Neuronal stem cell (in vitro differentiated cells): ENCODE measurements at regions not wholly inside any gene's neighbourhood (a gene's known extent, or its start where the extent isn't known, plus 50 kb on each side); places are given as distances from the start of the nearest gene placed in this dataset.

Experiments
- DNase-seq: peaks from one replicate; pipeline ENCODE4 v3.0.0-alpha.2; 2013; ENCODE audit warnings: low spot score
- H2AFZ ChIP-seq: one replicate; pipeline ENCODE4 v1.6.1; 2013; ENCODE audit warnings: mild to moderate bottlenecking, low read length, inconsistent platforms
- H2AK5ac ChIP-seq: 2 replicates; pipeline ENCODE4 v1.6.1; 2013; ENCODE audit warnings: low read depth, mild to moderate bottlenecking, inconsistent platforms, low read length, moderate library complexity, mixed read lengths
- H2BK120ac ChIP-seq: 2 replicates; pipeline ENCODE4 v1.6.1; 2013; ENCODE audit warnings: low read depth, mild to moderate bottlenecking, inconsistent platforms, low read length, moderate library complexity, mixed read lengths
- H2BK12ac ChIP-seq: one replicate; pipeline ENCODE4 v1.6.1; 2013; ENCODE audit warnings: low read length, inconsistent platforms
- H2BK15ac ChIP-seq: 2 replicates; pipeline ENCODE4 v1.6.1; 2013; ENCODE audit warnings: mild to moderate bottlenecking, low read length, inconsistent platforms, mixed read lengths
- H2BK5ac ChIP-seq: one replicate; pipeline ENCODE4 v1.6.1; 2013; ENCODE audit warnings: inconsistent platforms, mild to moderate bottlenecking, low read length, moderate library complexity
- H3K14ac ChIP-seq: one replicate; pipeline ENCODE4 v1.6.1; 2013; ENCODE audit warnings: low read length, inconsistent platforms
- H3K18ac ChIP-seq: 2 replicates; pipeline ENCODE4 v1.6.1; 2013; ENCODE audit warnings: low read length, inconsistent platforms
- H3K23ac ChIP-seq: 2 replicates; pipeline ENCODE4 v1.6.1; 2013; ENCODE audit warnings: low read depth, mild to moderate bottlenecking, mixed read lengths, low read length, inconsistent platforms; ENCODE audit not compliant: poor library complexity
- H3K27ac ChIP-seq: replicated peaks from 3 replicates; pipeline ENCODE4 v1.5.1; 2013; ENCODE audit warnings: low read length, inconsistent platforms
- H3K27me3 ChIP-seq, 3 experiments: 2 replicates each; pipeline ENCODE4 v1.6.1; 2013; ENCODE audit warnings: low read length in 3 of 3, mild to moderate bottlenecking in 2 of 3, inconsistent platforms in 1 of 3, low read depth in 1 of 3, mixed read lengths in 1 of 3, moderate library complexity in 1 of 3; ENCODE audit not compliant: control insufficient read depth in 3 of 3, insufficient read depth in 3 of 3
- H3K36me3 ChIP-seq, 2 donors: replicated peaks in 1 of 2; 2 replicates each; pipeline ENCODE4 v1.6.1; 2013; ENCODE audit warnings: low read length in 2 of 2; ENCODE audit not compliant: control insufficient read depth in 2 of 2, insufficient read depth in 2 of 2
- H3K4ac ChIP-seq: 2 replicates; pipeline ENCODE4 v1.6.1; 2013; ENCODE audit warnings: inconsistent platforms, mild to moderate bottlenecking, low read length, moderate library complexity
- H3K4me1 ChIP-seq, 2 donors: 1 replicate in 1 of 2; 2 replicates in 1 of 2; pipeline ENCODE4 v1.6.1; 2013; ENCODE audit warnings: low read length in 2 of 2, low read depth in 1 of 2; ENCODE audit not compliant: control insufficient read depth in 2 of 2, insufficient read depth in 1 of 2
- H3K4me2 ChIP-seq: one replicate; pipeline ENCODE4 v1.6.1; 2013; ENCODE audit warnings: mild to moderate bottlenecking, low read length, inconsistent platforms; ENCODE audit not compliant: insufficient read depth, poor library complexity, severe bottlenecking
- H3K4me3 ChIP-seq, 2 donors: 2 replicates each; pipeline ENCODE4 v1.5.1; 2013; ENCODE audit warnings: low read length in 2 of 2, mild to moderate bottlenecking in 2 of 2, inconsistent platforms in 1 of 2, moderate library complexity in 1 of 2
- H3K79me1 ChIP-seq: one replicate; pipeline ENCODE4 v1.6.1; 2013; ENCODE audit warnings: low read depth, mild to moderate bottlenecking, inconsistent platforms, low read length, moderate library complexity
- H3K9ac ChIP-seq: one replicate; pipeline ENCODE4 v1.6.1; 2013; ENCODE audit warnings: mild to moderate bottlenecking, low read depth, low read length, inconsistent platforms; ENCODE audit not compliant: poor library complexity
- H3K9me3 ChIP-seq, 2 donors: replicated peaks in 1 of 2; 2 replicates each; pipeline versions ENCODE3 to v1.6.1; 2013; ENCODE audit warnings: low read length in 2 of 2, mild to moderate bottlenecking in 2 of 2, inconsistent platforms in 1 of 2, low read depth in 1 of 2, mixed read lengths in 1 of 2, moderate library complexity in 1 of 2; ENCODE audit not compliant: control insufficient read depth in 2 of 2, insufficient read depth in 1 of 2
- H4K8ac ChIP-seq: one replicate; pipeline ENCODE4 v1.6.1; 2013; ENCODE audit warnings: low read depth, mild to moderate bottlenecking, inconsistent platforms, low read length, moderate library complexity
- H4K91ac ChIP-seq: one replicate; pipeline ENCODE4 v1.6.1; 2013; ENCODE audit warnings: low read length, low read depth, mild to moderate bottlenecking, inconsistent platforms; ENCODE audit not compliant: poor library complexity
- WGBS, 2 donors: extraction: QIAGEN DNeasy Blood & Tissue Kit; methylation state at CpG; one replicate each; pipeline ENCODE4 v1.1.7; 2013; ENCODE audit warnings: missing lambda C conversion rate in 2 of 2, mixed read lengths in 1 of 2; ENCODE audit not compliant: insufficient read length in 2 of 2, insufficient replicate concordance in 1 of 2; ENCODE audit errors: extremely low coverage in 2 of 2; 5-methylcytosine and 5-hydroxymethylcytosine counted together

DNA sequence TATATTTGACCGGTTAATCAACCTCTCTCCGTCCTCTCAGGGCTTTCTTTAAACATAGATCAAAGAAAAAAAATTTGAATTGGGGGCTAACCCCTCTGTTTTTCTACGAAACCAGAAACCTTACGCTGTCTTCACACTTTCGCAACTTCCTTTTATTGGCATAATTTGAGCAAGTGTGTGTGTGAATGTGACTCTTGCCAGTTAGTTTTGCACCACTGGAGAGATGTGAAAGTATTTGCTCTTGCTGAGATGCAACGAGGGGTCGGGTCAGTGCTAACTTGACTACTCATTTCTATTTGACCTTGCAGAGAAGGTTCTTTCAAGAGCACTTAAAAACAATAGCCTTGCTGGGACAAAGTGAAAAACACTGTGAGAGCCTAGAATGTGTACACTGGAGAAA is 81.2 kb downstream of the FAM43A start:
- H3K9me3 ChIP-seq, result no peaks in the 10 kb centered on the region
- H3K4me1 ChIP-seq, result peaks cover 3 to 8% of the 10 kb centered on the region in 2 donors
- H2BK15ac ChIP-seq, result no peak overlapping the region
- peaks cover 0 to 34% (median 1%) of the 10 kb centered on the region in 3 experiments for H3K27me3 ChIP-seq
- H2BK120ac ChIP-seq, result no peak overlapping the region
- no peak overlapping the region for H3K9ac ChIP-seq
- no peak overlapping the region for H2BK12ac ChIP-seq
- no peak overlapping the region for H2BK5ac ChIP-seq
- no peak overlapping the region for H3K23ac ChIP-seq
- no peak overlapping the region for H3K27ac ChIP-seq
- no peak overlapping the region for H3K4ac ChIP-seq
- no peak overlapping the region for H3K14ac ChIP-seq
- H4K91ac ChIP-seq, result no peak overlapping the region
- no peaks in the 10 kb centered on the region for H3K79me1 ChIP-seq
- H2AFZ ChIP-seq, result no peak overlapping the region
- WGBS, 2 donors, result no CpG with 5 or more reads among the region's 7 CpGs
- H3K4me2 ChIP-seq, result no peak overlapping the region
- no peak for DNase-seq
- H2AK5ac ChIP-seq, result no peak overlapping the region
- H3K18ac ChIP-seq, result no peak overlapping the region
- H3K4me3 ChIP-seq, result no peak overlapping the region
- no peaks in the 10 kb centered on the region for H3K36me3 ChIP-seq
- H4K8ac ChIP-seq, result no peak overlapping the region

DNA sequence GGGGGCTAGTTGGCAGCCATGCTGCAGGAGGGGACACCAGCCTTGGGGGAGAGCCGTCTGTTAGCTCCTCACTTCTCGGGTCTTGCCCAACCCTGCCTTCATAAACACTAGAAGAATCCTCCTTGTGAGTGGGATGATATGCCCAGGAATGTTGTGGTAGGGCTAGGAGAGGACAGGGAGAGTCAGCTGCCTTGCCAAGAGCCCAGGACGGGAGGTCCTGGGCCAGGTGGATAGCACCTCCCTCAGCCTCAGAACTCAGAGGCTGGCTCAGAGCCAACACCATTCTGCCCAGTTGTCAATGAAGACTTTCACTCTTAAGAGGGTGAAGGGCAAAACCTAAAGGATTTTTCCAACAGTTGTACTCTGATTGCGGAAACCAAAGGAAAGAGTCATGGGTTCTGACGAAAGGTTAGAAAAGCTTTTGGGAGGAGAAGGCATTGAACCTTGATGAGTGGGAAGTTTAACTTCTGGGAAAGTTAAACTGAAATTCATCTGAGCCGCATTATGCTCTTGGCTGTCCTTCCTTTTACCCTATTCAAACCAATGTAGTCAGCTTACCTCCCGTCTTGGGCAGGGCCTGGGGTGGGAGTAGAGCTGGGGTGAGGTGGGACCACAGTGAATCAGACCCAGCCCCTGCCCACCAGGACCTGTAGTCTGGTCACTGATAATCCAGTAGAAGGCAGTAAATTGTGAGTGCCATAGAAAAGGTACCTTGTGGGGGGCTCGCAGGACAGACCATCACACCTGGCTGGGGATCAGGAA is 81.9 kb downstream of the FAM43A start:
- no CpG with 5 or more reads among the region's 8 CpGs for WGBS, 2 donors
- peak overlapping the region; percentile 39 for H3K23ac ChIP-seq

DNA sequence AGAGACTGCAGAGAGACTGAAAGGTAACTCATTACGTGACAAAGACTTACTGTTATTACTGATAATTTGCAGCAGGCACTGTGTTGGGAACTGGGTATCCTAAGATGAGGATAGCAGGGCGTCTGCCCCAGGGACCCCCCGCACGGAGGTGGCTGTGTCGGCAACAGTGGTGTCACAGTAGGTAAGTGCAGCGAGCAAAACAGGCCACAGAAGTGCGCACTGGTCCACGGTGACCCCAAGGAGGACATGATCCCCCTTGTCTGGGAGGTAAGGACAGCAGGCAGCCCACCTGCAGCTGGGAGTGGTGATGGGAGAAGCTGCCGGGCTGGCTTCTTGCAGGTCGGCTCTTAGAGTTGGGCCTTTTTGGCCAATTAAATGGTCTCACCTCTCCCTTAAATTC is 82.9 kb downstream of the FAM43A start:
- Histone ChIP-seq H3K27ac (no peak overlapping the region), H2BK120ac (no peak overlapping the region), H3K9me3 (no peaks in the 10 kb centered on the region), H4K8ac (no peak overlapping the region), H3K18ac (peak overlapping the region; percentile 91), H2BK15ac (peak overlapping the region; percentile 23), H2AFZ (peak overlapping the region; percentile 96), H3K79me1 (no peaks in the 10 kb centered on the region), H3K36me3 (no peaks in the 10 kb centered on the region), H3K23ac (no peak overlapping the region), H3K27me3 (peaks cover 0 to 44% (median 1%) of the 10 kb centered on the region in 3 experiments), H2BK12ac (peak overlapping the region; percentile 47), H3K14ac (peak overlapping the region; percentile 10), H2BK5ac (no peak overlapping the region), H3K4me1 (peaks cover 3 to 8% of the 10 kb centered on the region in 2 donors), H3K4ac (no peak overlapping the region), H3K4me3 (peak overlapping the region; percentile 33 to 61), H3K4me2 (no peak overlapping the region), H2AK5ac (no peak overlapping the region), H4K91ac (no peak overlapping the region), H3K9ac (no peak overlapping the region)
- no CpG with 5 or more reads among the region's 10 CpGs for WGBS, 2 donors
- no peak for DNase-seq

More for the DNA sequence above, 81.9 kb downstream of the FAM43A start:
- no peak overlapping the region for H2AK5ac ChIP-seq
- H3K36me3 ChIP-seq, result no peaks in the 10 kb centered on the region
- H3K9me3 ChIP-seq, result no peaks in the 10 kb centered on the region
- H3K27ac ChIP-seq, result no peak overlapping the region
- H2AFZ ChIP-seq, result no peak overlapping the region
- H3K4me3 ChIP-seq, result no peak overlapping the region
- H2BK12ac ChIP-seq, result no peak overlapping the region
- H4K8ac ChIP-seq, result no peak overlapping the region
- peak overlapping the region; percentile 68 for H3K18ac ChIP-seq
- H3K27me3 ChIP-seq, result peaks cover 0 to 39% (median 1%) of the 10 kb centered on the region in 3 experiments
- no peak overlapping the region for H4K91ac ChIP-seq
- no peak overlapping the region for H2BK5ac ChIP-seq
- no peak overlapping the region for H2BK120ac ChIP-seq
- peak overlapping the region; percentile 51 for H2BK15ac ChIP-seq
- H3K4me2 ChIP-seq, result no peak overlapping the region
- no peak overlapping the region for H3K14ac ChIP-seq
- no peaks in the 10 kb centered on the region for H3K79me1 ChIP-seq
- no peak overlapping the region for H3K4ac ChIP-seq
- no peak overlapping the region for H3K9ac ChIP-seq
- DNase-seq, result no peak
- peaks cover 3 to 8% of the 10 kb centered on the region in 2 donors for H3K4me1 ChIP-seq

DNA sequence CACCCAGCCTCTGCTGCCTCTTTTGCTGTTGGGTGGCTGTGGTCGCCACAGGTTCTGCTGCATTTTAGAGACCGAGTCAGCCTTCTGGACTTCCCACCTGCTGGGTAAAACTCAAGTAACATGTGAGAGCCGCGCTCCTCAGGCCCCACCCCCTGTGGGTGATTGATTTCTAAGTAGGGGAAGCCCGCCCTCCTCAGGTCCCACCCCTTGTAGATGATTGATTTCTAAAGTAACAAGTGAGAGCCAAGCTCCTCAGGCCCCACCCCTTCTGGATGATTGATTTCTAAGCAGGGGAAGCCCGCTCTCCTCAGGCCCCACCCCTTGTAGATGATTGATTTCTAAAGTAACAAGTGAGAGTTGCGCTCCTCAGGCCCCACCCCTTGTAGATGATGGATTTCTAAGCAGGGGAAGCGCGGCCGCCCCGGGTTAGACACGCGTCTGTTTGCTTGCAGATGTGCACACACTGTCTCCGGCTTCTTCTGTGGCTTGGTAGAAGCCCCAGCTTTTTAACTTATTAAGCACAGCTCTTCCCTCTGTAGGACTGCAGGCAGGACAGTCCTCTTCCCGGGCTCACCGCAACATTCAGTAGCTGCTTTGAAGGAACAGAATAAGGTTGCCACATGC is 83.4 kb downstream of the FAM43A start:
- Histone ChIP-seq H2BK15ac (no peak overlapping the region), H3K14ac (no peak overlapping the region), H3K27ac (no peak overlapping the region), H3K27me3 (peaks cover 0 to 49% (median 1%) of the 10 kb centered on the region in 3 experiments), H3K4me1 (peaks cover 3 to 8% of the 10 kb centered on the region in 2 donors), H2AFZ (peak overlapping the region; percentile 96), H3K79me1 (no peaks in the 10 kb centered on the region), H3K4me3 (peak overlapping the region; percentile 38 to 47), H3K4me2 (peak overlapping the region; percentile 38), H4K8ac (no peak overlapping the region), H3K9ac (no peak overlapping the region), H4K91ac (no peak overlapping the region), H2BK120ac (no peak overlapping the region), H3K23ac (no peak overlapping the region), H3K36me3 (no peaks in the 10 kb centered on the region), H2AK5ac (no peak overlapping the region), H3K18ac (peak overlapping the region; percentile 64), H2BK5ac (no peak overlapping the region), H2BK12ac (no peak overlapping the region), H3K4ac (no peak overlapping the region), H3K9me3 (no peaks in the 10 kb centered on the region)
- peak; percentile 91 for DNase-seq
- WGBS, 2 donors, result no CpG with 5 or more reads among the region's 16 CpGs
